ENCODE measurements at regions not wholly inside any gene's neighbourhood (a gene's known extent, or its start where the extent isn't known, plus 50 kb on each side); places are given as distances from the start of the nearest gene placed in this dataset.

GRCh38 chr2:116211719-116212118 is 1602.8 kb upstream of the DDX18 start:
- DNase-seq (ENCODE audit: low read depth in 1 of 2, low spot score in 1 of 2) = no peak
- no peak overlapping the region for H3K4me2 ChIP-seq
- no peaks in the 10 kb centered on the region for H3K4me1 ChIP-seq
- no peak overlapping the region for H3K4me3 ChIP-seq
- FAIRE-seq = no peak
- no peak overlapping the region for H3K27ac ChIP-seq
- ChIA-PET POLR2A (no interaction called here), CTCF (no interaction called here)
- 3% methylated on average over 3 of the region's 3 CpGs for WGBS (ENCODE audit: missing lambda C conversion rate)
- TF ChIP-seq, protein P1, sequence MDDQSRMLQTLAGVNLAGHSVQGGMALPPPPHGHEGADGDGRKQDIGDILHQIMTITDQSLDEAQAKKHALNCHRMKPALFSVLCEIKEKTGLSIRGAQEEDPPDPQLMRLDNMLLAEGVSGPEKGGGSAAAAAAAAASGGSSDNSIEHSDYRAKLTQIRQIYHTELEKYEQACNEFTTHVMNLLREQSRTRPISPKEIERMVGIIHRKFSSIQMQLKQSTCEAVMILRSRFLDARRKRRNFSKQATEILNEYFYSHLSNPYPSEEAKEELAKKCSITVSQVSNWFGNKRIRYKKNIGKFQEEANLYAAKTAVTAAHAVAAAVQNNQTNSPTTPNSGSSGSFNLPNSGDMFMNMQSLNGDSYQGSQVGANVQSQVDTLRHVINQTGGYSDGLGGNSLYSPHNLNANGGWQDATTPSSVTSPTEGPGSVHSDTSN (IDR thresholded peaks at IDR 0.05) = no peak
- TF ChIP-seq ZC3H11A (IDR thresholded peaks at IDR 0.05) (no peak), CHD2 (IDR thresholded peaks at IDR 0.05; ENCODE audit: low read length, partially characterized antibody) (no peak), EP300 (IDR thresholded peaks at IDR 0.05) (no peak), TFCP2L1 (CRISPR knock-in tag; IDR thresholded peaks at IDR 0.05) (no peak), REST (IDR thresholded peaks at IDR 0.05) (no peak), RFX5 (IDR thresholded peaks at IDR 0.05) (no peak), HEYL (CRISPR knock-in tag; IDR thresholded peaks at IDR 0.05) (no peak), FOSB (CRISPR knock-in tag; IDR thresholded peaks at IDR 0.05) (no peak)
- ATAC-seq = no peak
- H3K9me3 ChIP-seq = no peaks in the 10 kb centered on the region

DNA sequence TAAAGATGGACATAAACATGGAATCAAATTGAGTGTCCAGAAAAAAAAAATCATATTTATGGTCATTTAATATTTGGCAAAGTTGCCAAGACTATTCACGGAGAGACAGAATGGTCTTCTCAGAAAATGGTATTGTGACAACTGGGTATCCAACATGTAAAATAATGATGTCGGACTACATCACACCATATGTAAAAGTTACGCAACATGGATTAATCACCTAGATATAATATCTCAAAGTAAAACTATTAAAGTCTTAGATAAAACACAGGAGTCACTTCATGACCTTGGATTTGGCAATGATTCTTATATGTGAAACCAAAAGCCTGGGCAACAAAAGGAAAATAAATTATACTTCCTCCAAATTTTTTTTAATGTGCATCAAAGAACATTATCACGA is 1591.7 kb upstream of the DDX18 start:
- ChIA-PET POLR2A (no interaction called here), CTCF (no interaction called here)
- H3K9me3 ChIP-seq = 0 out of 3 replicates have a peak, but pooled peaks cover 2% of the 10 kb centered on the region
- H3K4me3 ChIP-seq = no peak overlapping the region
- ATAC-seq = no peak
- DNase-seq (ENCODE audit: low read depth in 1 of 2, low spot score in 1 of 2) = no peak
- no peak overlapping the region for H3K27ac ChIP-seq
- FAIRE-seq = no peak
- no peak overlapping the region for H3K4me2 ChIP-seq
- TF ChIP-seq, protein P2, sequence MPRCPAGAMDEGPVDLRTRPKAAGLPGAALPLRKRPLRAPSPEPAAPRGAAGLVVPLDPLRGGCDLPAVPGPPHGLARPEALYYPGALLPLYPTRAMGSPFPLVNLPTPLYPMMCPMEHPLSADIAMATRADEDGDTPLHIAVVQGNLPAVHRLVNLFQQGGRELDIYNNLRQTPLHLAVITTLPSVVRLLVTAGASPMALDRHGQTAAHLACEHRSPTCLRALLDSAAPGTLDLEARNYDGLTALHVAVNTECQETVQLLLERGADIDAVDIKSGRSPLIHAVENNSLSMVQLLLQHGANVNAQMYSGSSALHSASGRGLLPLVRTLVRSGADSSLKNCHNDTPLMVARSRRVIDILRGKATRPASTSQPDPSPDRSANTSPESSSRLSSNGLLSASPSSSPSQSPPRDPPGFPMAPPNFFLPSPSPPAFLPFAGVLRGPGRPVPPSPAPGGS (IDR thresholded peaks at IDR 0.05) = no peak
- TF ChIP-seq POLR2AphosphoS2 (conservative IDR thresholded peaks at IDR 0.05; ENCODE audit: low read length) = no peak
- no peak for TF ChIP-seq GATA3 (IDR thresholded peaks at IDR 0.05; ENCODE audit: borderline replicate concordance)
- no peak for TF ChIP-seq HOXB5 (CRISPR knock-in tag; IDR thresholded peaks at IDR 0.05)
- no peak for TF ChIP-seq HDAC2 (IDR thresholded peaks at IDR 0.05)
- no peak for TF ChIP-seq ZNF302 (CRISPR knock-in tag; IDR thresholded peaks at IDR 0.05)
- no peak for TF ChIP-seq CTCF (IDR thresholded peaks at IDR 0.05)
- TF ChIP-seq ZC3H11A (IDR thresholded peaks at IDR 0.05) = no peak
- TF ChIP-seq SREBF2 (IDR thresholded peaks at IDR 0.05) = no peak
- TF ChIP-seq REST (IDR thresholded peaks at IDR 0.05) = no peak
- no peak for TF ChIP-seq FOXS1 (CRISPR knock-in tag; IDR thresholded peaks at IDR 0.05)
- no peak for TF ChIP-seq CHD4 (IDR thresholded peaks at IDR 0.05; ENCODE audit: borderline replicate concordance)
- no peak for TF ChIP-seq FOSL2 (IDR thresholded peaks at IDR 0.05)
- no peak for TF ChIP-seq FOSL2 (CRISPR knock-in tag; IDR thresholded peaks at IDR 0.05)
- 11% methylated on average over 4 of the region's 4 CpGs for WGBS (ENCODE audit: missing lambda C conversion rate)
- no peaks in the 10 kb centered on the region for H3K4me1 ChIP-seq

All from A549 (cell line).